Omental fat pad (tissue), 3 donors: ENCODE measurements at regions not wholly inside any gene's neighbourhood (a gene's known extent, or its start where the extent isn't known, plus 50 kb on each side); places are given as distances from the start of the nearest gene placed in this dataset.

ENCODE experiments used
- ATAC-seq: fragments of 150-250 bp; one replicate; pipeline ENCODE4 v1.9.1; 2016; ENCODE audit warnings: mild to moderate bottlenecking, moderate library complexity; ENCODE audit not compliant: low FRiP score
- DNase-seq: peaks from one replicate; pipeline ENCODE4 v3.0.0-alpha.2; 2019; ENCODE audit warnings: low spot score
- CTCF ChIP-seq, 3 donors: fragments of 450-650 bp; IDR thresholded peaks; one replicate each; pipeline ENCODE4 v1.5.1; 2016 to 2017; ENCODE audit warnings: antibody characterized with exemption in 3 of 3, mild to moderate bottlenecking in 3 of 3, moderate library complexity in 2 of 3

- no peak for DNase-seq
- no peak for TF ChIP-seq CTCF (IDR thresholded peaks at IDR 0.05)
- ATAC-seq: no peak
Observed at GRCh38 chr4:165699055-165699454, 174.0 kb upstream of the TLL1 start.

GRCh38 chr4:165700855-165701254 lies 172.2 kb upstream of the TLL1 start:
- no peak for ATAC-seq
- no peak for TF ChIP-seq CTCF (IDR thresholded peaks at IDR 0.05)
- DNase-seq: no peak

- DNase-seq: no peak
- TF ChIP-seq CTCF (IDR thresholded peaks at IDR 0.05): no peak
- no peak for ATAC-seq
Observed at GRCh38 chr4:165707128-165707527, 165.9 kb upstream of the TLL1 start.

GRCh38 chr4:165709516-165709915 lies 163.5 kb upstream of the TLL1 start:
- DNase-seq (no peak), ATAC-seq (no peak)
- TF ChIP-seq CTCF (IDR thresholded peaks at IDR 0.05): no peak

GRCh38 chr4:165709973-165710526 lies 163.0 kb upstream of the TLL1 start:
- DNase-seq (no peak), ATAC-seq (no peak)
- TF ChIP-seq CTCF (IDR thresholded peaks at IDR 0.05): no peak

GRCh38 chr4:165711436-165711835 lies 161.6 kb upstream of the TLL1 start:
- ATAC-seq (no peak), DNase-seq (no peak)

More at GRCh38 chr4:165711436-165711835, 161.6 kb upstream of the TLL1 start:
- no peak for TF ChIP-seq CTCF (IDR thresholded peaks at IDR 0.05)
